HG02571 (cell line): ENCODE measurements at regions not wholly inside any gene's neighbourhood (a gene's known extent, or its start where the extent isn't known, plus 50 kb on each side); places are given as distances from the start of the nearest gene placed in this dataset.

Source experiments
- ATAC-seq: cut with Tn5 transposase; IDR thresholded peaks from one replicate; pipeline ENCODE4 v1.9.1; 2021; ENCODE audit warnings: mild to moderate bottlenecking, moderate library complexity; ENCODE audit not compliant: unreplicated experiment

DNA sequence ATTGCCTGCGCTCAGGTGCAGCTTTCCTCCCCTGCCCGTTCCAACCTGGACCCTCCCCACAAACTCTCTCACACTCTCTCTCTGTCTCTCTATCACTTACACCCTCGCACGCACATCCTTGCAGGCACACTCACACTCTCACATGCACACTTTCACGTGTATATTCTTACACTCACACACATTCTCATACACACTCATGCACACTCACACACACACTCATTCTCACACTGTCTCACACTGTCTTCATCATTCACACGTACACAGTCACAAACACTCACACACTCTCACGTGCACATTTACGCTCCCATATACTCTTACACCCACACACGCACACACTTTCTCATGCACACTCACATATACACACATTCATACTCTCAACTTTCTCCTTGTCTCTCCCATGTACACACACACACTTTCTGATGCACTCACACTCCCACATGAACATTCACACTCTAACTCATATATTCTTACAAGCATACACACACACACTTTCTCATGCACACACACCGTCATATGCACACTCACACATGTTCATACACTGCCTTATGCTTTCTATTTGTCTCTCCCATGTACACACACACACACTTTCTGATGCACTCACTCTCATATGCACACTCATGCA is 229.3 kb downstream of the SNX18 start:
- ATAC-seq, result no peak

- ATAC-seq, result no peak
Observed at GRCh38 chr5:54746346-54746745, 228.8 kb downstream of the SNX18 start.

- ATAC-seq, result no peak
Observed at GRCh38 chr5:54745599-54745998, 228.0 kb downstream of the SNX18 start.

- peak; percentile 73 for ATAC-seq
Observed at GRCh38 chr5:54743997-54744788, 226.6 kb downstream of the SNX18 start.

DNA sequence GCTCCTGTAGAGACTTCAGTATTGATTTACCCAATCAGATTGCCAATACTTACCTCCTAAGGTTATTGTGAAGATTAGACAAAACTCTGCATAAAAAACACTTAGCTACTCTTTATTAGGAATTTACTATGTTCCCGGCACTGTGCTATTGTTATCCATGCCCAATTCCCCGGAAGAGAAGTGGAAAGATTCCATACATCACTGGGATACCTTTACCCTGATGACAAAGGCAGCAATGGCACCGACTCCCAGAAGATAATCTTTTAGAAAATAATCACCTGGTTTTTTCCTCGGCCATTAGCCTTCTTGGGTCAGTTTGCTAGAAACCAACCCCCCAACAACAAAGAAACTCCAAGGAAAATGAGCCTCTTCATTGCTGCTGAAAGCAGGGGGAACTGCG is 226.0 kb downstream of the SNX18 start:
- ATAC-seq, result no peak

DNA sequence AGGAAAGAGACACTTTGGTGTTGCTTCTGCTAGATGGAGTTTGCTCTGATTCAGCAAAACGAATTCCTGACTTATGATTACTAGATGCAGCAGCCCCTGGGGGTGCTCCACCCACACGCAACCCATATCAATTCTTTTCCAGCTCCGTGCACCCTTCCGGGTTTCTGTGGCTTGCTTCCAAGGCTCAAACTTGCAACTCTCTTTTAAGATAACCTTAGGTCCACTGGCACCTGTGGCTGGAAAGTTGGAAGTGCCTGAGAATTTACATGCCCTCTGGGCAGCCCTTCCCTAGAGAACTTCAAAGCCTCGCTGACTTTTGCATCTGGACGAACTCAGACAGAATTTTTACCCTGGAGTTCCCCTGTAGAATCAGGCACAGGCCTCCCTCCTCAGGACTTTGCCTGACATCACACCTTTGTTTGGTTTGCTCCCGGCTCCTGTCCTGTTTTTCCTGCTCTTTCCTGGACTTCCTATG is 224.9 kb downstream of the SNX18 start:
- ATAC-seq, result no peak

DNA sequence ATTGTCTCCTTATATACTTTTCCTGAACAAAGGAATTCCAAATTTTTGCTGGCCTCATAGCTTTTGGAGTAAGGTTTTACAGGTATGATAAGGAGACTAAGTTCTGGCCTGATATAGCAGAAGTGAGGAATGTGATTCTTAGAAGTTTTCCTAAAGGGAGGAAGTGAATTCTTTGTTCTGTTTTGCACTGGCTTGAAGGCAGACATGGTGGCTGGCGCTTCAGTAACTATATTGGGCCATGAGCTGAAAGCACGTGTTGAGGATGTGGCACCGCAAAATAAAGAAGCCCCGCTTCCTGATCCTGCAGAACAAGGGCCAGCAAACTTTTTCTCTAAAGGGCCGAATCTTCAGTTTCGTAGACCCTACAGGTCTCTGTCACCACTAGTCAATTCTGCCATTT is 224.2 kb downstream of the SNX18 start:
- no peak for ATAC-seq

DNA sequence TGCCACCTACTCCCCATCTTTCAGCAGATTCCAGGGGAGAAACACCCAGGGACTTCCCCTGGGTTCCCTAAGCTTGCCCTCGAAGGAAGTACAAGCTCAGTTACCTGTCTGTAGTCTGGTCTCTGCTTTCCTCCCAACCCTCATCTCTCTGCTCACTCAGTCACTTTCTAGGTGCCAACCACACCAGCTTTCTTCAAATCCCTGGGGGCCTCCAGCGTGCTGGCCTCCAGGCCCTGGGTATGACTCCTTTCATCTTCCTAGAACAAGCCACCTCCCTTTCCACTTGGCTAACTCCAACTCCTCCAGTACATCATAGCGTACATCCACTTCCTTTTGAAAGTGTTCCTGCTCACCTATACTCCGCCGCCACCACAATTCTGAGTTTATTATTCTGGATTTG is 222.6 kb downstream of the SNX18 start:
- no peak for ATAC-seq

GRCh38 chr5:54739371-54739770 is 221.8 kb downstream of the SNX18 start:
- no peak for ATAC-seq

DNA sequence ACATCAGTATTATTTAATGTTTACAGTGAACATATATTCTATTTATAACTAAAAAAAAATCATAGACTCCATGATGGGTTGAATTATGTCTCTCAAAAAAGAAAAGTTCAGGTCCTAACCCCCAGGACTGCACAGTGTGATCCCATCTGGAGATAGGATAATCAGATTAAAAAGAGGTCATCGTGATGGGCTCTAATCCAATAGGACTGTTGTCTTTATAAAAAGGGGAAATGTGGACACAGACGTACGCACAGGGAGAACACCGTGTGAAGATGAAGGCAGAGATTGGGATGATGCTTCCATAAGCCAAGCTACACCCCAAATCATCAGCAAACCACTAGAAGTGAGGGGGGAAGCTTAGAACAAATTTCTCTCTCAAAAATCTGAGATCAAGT is 221.4 kb downstream of the SNX18 start:
- ATAC-seq, result no peak

GRCh38 chr5:54738118-54738972 is 220.8 kb downstream of the SNX18 start:
- ATAC-seq, result no peak

- ATAC-seq, result no peak
Observed at GRCh38 chr5:54736003-54736797, 218.6 kb downstream of the SNX18 start.

GRCh38 chr5:54733101-54733500 is 215.5 kb downstream of the SNX18 start:
- ATAC-seq, result no peak

DNA sequence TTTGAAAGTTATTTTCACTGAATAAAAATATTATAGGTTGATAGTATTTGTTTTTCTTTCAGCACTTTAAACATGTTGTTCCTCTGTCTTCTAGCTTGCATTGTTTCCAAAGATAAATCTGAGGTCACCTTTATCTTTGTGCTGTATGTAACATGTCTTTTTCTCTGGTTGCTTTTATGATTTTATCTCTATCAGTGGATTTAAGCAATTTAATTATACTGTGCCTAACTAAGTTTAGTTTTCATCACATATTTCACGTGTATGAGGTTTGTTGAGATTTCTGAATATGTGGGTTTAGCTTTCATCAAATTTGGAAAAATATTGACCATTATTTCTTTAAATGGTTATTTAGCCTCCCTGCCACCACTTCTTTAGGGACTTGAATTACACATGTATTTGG is 214.5 kb downstream of the SNX18 start:
- no peak for ATAC-seq

DNA sequence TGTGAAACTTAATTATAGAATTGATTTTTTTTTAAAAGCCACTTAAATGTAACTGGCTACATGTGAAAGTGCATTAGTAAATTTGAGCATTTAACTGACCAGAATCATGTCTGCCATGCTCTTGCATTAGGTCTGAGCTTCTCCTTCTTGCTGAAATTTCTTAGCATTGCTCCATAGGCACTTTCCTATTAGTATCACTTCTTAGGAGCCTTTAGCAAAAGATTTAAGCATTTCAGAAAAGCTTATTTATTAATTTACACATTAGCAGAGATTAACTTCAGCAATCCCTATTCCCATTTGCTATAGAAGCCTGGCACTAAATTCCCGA is 211.0 kb downstream of the SNX18 start:
- no peak for ATAC-seq

DNA sequence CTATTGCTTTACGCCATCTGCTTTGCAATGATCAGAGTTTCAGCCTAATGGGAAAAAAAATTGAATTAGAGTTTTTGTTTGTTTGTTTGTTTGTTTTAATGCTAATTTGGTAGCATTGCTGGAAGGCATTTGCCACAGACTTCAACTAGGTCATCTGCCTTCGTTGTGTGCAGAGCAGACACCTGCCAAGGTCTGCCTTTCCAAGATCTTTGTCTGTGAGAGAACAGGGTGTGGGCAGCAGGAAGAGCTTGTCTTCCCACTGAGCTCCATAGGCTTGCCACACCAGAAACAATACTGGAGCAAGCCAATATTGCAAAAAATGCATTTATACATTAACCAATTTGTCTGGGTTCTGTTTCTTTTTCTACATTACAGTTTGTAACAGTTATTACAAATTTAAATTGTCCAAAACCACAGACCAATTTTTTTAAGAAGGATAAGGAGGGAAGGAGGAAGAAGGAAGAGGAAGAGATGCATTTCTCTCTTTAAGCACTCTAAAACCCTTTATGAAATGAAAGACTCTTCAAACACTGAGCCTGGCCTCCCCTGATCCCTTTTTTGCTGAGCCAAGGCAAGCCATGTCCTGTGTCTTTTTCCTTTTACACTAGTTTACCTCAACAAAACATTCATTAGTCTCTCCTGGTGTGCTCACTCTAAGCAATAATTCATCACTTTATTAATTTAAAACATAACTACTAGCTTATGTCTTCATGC is 210.5 kb downstream of the SNX18 start:
- no peak for ATAC-seq

- no peak for ATAC-seq
Observed at GRCh38 chr5:54725391-54726280, 208.1 kb downstream of the SNX18 start.

- no peak for ATAC-seq
Observed at GRCh38 chr5:54722846-54723433, 205.4 kb downstream of the SNX18 start.
